HCT116 (cell line): ENCODE measurements at regions not wholly inside any gene's neighbourhood (a gene's known extent, or its start where the extent isn't known, plus 50 kb on each side); places are given as distances from the start of the nearest gene placed in this dataset.

ENCODE experiments used
- ATAC-seq: fragments of 200-7000 bp; cut with Tn5 transposase; 2 replicates; pipeline ENCODE4 v1.9.1; 2020; ENCODE audit warnings: mild to moderate bottlenecking, moderate library complexity
- BruUV-seq: library from RNA; stranded (reverse); fragments of 400-500 nt; replicated peaks from 2 replicates; lab custom pipeline; 2021; lab: Mats Ljungman, UMichigan
- CTCF ChIA-PET: fragments of 300-600 bp; sonication (Branson Sonifier 250); formaldehyde crosslinking; loops from one replicate; lab custom pipeline; 2021; ENCODE audit warnings: antibody characterized with exemption; lab: Charles Lee
- POLR2A ChIA-PET: fragments of 300-600, 350-600 bp; sonication (Branson Sonifier 250); formaldehyde crosslinking; loops from one replicate; lab custom pipeline; 2021; ENCODE audit warnings: antibody characterized with exemption; lab: Charles Lee
- RAD21 ChIA-PET, 2 experiments: fragments of 300-600 bp; sonication (Branson Sonifier 250); formaldehyde crosslinking; loops; one replicate each; lab custom pipeline; 2023; ENCODE audit warnings: low total read pairs in 2 of 2; ENCODE audit not compliant: uncharacterized antibody in 2 of 2, unreplicated experiment in 2 of 2, low non-redundant PET in 1 of 2; lab: Charles Lee
- DNase-seq: peaks from one replicate; pipeline ENCODE4 v3.0.0-alpha.2; 2010; ENCODE audit warnings: low read depth, low spot score
- H2AFZ ChIP-seq: fragments of 200-600 bp; shearing (Covaris generic), sonication (generic); 2 replicates; pipeline ENCODE4 v1.6.1; 2017; ENCODE audit warnings: low read depth, mixed run types, mixed read lengths, antibody characterized with exemption, low read length; ENCODE audit not compliant: poor library complexity, severe bottlenecking
- H3K27ac ChIP-seq: 2 replicates; pipeline ENCODE4 v1.5.1; 2012; ENCODE audit warnings: low read depth, low read length
- H3K27me3 ChIP-seq: fragments of 200-600 bp; sonication (generic); 2 replicates; pipeline ENCODE4 v1.6.1; 2016; ENCODE audit warnings: mixed run types, low read length, mixed read lengths; ENCODE audit not compliant: insufficient read depth
- H3K36me3 ChIP-seq, 2 experiments: fragments of 200-500 bp in 1 of 2; fragments of 200-600 bp in 1 of 2; sonication (Bioruptor generic) in 1 of 2; sonication (generic) in 1 of 2; 2 replicates each; pipeline versions ENCODE4 v1.5.1 to v1.6.1; 2014 to 2016; ENCODE audit warnings: low read length in 2 of 2, inconsistent platforms in 1 of 2, mixed read lengths in 1 of 2, mixed run types in 1 of 2; ENCODE audit not compliant: insufficient read depth in 2 of 2, control insufficient read depth in 1 of 2
- H3K4me1 ChIP-seq, 2 experiments: fragments of 200-600 bp in 1 of 2; sonication (generic) in 1 of 2; 2 replicates each; pipeline versions ENCODE4 v1.5.1 to v1.6.1; 2012 to 2017; ENCODE audit warnings: low read length in 2 of 2, inconsistent platforms in 1 of 2, mild to moderate bottlenecking in 1 of 2, mixed read lengths in 1 of 2, mixed run types in 1 of 2, moderate library complexity in 1 of 2; ENCODE audit not compliant: insufficient read depth in 2 of 2, control insufficient read depth in 1 of 2
- H3K4me2 ChIP-seq: fragments of 200-600 bp; sonication (generic); 2 replicates; pipeline ENCODE4 v1.6.1; 2017; ENCODE audit warnings: mixed run types, low read length, mixed read lengths
- H3K4me3 ChIP-seq, 2 experiments: fragments of 200-600 bp in 1 of 2; sonication (generic) in 1 of 2; replicated peaks in 1 of 2; 2 replicates each; pipeline ENCODE4 v1.5.1; 2011 to 2016; ENCODE audit warnings: low read length in 2 of 2, control low read depth in 1 of 2, low read depth in 1 of 2, mild to moderate bottlenecking in 1 of 2, mixed read lengths in 1 of 2, mixed run types in 1 of 2
- H3K79me2 ChIP-seq: fragments of 200-600 bp; sonication (generic); 2 replicates; pipeline ENCODE4 v1.6.1; 2017; ENCODE audit warnings: mild to moderate bottlenecking, mixed run types, low read length, moderate library complexity, mixed read lengths; ENCODE audit not compliant: insufficient read depth
- H3K9ac ChIP-seq: fragments of 200-600 bp; sonication (generic); 2 replicates; pipeline ENCODE4 v1.6.1; 2016; ENCODE audit warnings: low read length, mixed read lengths
- H3K9me2 ChIP-seq: fragments of 200-600 bp; sonication (generic), shearing (Covaris generic); 2 replicates; pipeline ENCODE4 v1.6.1; 2017; ENCODE audit warnings: mixed run types, mild to moderate bottlenecking, moderate library complexity; ENCODE audit not compliant: insufficient read depth
- H3K9me3 ChIP-seq, 2 experiments: fragments of 200-500 bp in 1 of 2; fragments of 200-600 bp in 1 of 2; sonication (Bioruptor generic) in 1 of 2; sonication (generic) in 1 of 2; 2 replicates each; pipeline ENCODE4 v1.6.1; 2014 to 2017; ENCODE audit warnings: low read length in 2 of 2, mixed read lengths in 2 of 2, inconsistent platforms in 1 of 2, low read depth in 1 of 2, mild to moderate bottlenecking in 1 of 2, mixed run types in 1 of 2, moderate library complexity in 1 of 2; ENCODE audit not compliant: control insufficient read depth in 1 of 2, insufficient read depth in 1 of 2
- H4K20me1 ChIP-seq: fragments of 200-600 bp; sonication (generic), shearing (Covaris generic); 2 replicates; pipeline ENCODE4 v1.6.1; 2017; ENCODE audit warnings: mixed run types, mild to moderate bottlenecking, moderate library complexity; ENCODE audit not compliant: insufficient read depth
- ATF3 ChIP-seq: IDR thresholded peaks from 2 replicates; pipeline ENCODE4 v1.6.1; 2012
- CEBPB ChIP-seq: IDR thresholded peaks from 2 replicates; pipeline ENCODE4 v1.6.1; 2012; ENCODE audit warnings: low read depth
- CTCF ChIP-seq, 3 experiments: fragments of 200-600 bp in 1 of 3; sonication (generic) in 1 of 3; IDR thresholded peaks in 2 of 3; conservative IDR thresholded peaks in 1 of 3; 2 replicates each; pipeline ENCODE4 v1.5.1; 2012 to 2017; ENCODE audit warnings: low read depth in 2 of 3, low read length in 2 of 3, antibody characterized with exemption in 1 of 3, borderline replicate concordance in 1 of 3, control low read depth in 1 of 3, mild to moderate bottlenecking in 1 of 3, mixed read lengths in 1 of 3, mixed run types in 1 of 3, moderate library complexity in 1 of 3; ENCODE audit not compliant: insufficient read depth in 1 of 3
- ELF1 ChIP-seq: IDR thresholded peaks from 2 replicates; pipeline ENCODE4 v1.6.1; 2012; ENCODE audit warnings: low read depth, borderline replicate concordance
- EZH2 ChIP-seq: fragments of 200-600 bp; sonication (generic); IDR thresholded peaks from 2 replicates; pipeline ENCODE4 v1.6.1; 2017; ENCODE audit warnings: antibody characterized with exemption, mixed run types
- EZH2phosphoT487 ChIP-seq: fragments of 200-600 bp; IDR thresholded peaks from 2 replicates; pipeline ENCODE4 v1.6.1; 2018; ENCODE audit warnings: antibody characterized with exemption, borderline replicate concordance
- FOSL1 ChIP-seq: IDR thresholded peaks from 2 replicates; pipeline ENCODE4 v1.6.1; 2012; ENCODE audit warnings: low read depth
- MAX ChIP-seq: IDR thresholded peaks from 2 replicates; pipeline ENCODE4 v1.6.1; 2012
- POLR2A ChIP-seq: IDR thresholded peaks from 2 replicates; pipeline ENCODE4 v1.7.0; 2011; ENCODE audit warnings: borderline replicate concordance; ENCODE audit not compliant: insufficient read depth, insufficient read length; ENCODE audit errors: extremely low read depth
- RAD21 ChIP-seq: IDR thresholded peaks from 2 replicates; pipeline ENCODE4 v1.6.1; 2012; ENCODE audit warnings: low read depth, mild to moderate bottlenecking
- SRF ChIP-seq: IDR thresholded peaks from 2 replicates; pipeline ENCODE4 v1.6.1; 2012; ENCODE audit warnings: low read depth
- YY1 ChIP-seq: IDR thresholded peaks from 2 replicates; pipeline ENCODE4 v1.6.1; 2011; ENCODE audit warnings: low read length, low read depth, moderate library complexity, mild to moderate bottlenecking; ENCODE audit not compliant: insufficient replicate concordance; ENCODE audit errors: extremely low read depth
- ZFX ChIP-seq: fragments of 450-650 bp; IDR thresholded peaks from 2 replicates; pipeline ENCODE4 v1.6.1; 2017
- ZNF274 ChIP-seq: fragments of 200-500 bp; sonication (Bioruptor generic); IDR thresholded peaks from 2 replicates; pipeline ENCODE4 v1.6.1; 2014; ENCODE audit warnings: mild to moderate bottlenecking, low read depth, low read length, inconsistent platforms
- intact Hi-C: fragments of 100-400 bp; cut with micrococcal nuclease; formaldehyde crosslinking; loops from 2 replicates; pipeline ENCODE4 v1.10.0; 2022

GRCh38 chrX:104324461-104325212 lies 69.9 kb upstream of the ESX1 start:
- ATAC-seq, result no peak
- Histone ChIP-seq H3K4me2 (peak overlapping the region; percentile 19; the same call in 1 of the 2 replicates), H3K4me3 (no peak overlapping the region), H3K4me1 (peaks cover 0 to 18% of the 10 kb centered on the region in 2 experiments; a peak in 1 of 4 replicates), H3K27ac (no peak overlapping the region), H3K9ac (no peak overlapping the region), H3K79me2 (no peaks in the 10 kb centered on the region), H3K9me3 (no peaks in the 10 kb centered on the region), H4K20me1 (no peaks in the 10 kb centered on the region), H2AFZ (no peak overlapping the region), H3K9me2 (no peaks in the 10 kb centered on the region), H3K36me3 (no peaks in the 10 kb centered on the region), H3K27me3 (no peaks in the 10 kb centered on the region)
- no TSS peak for BruUV-seq
- DNase-seq, result no peak
- POLR2A ChIA-PET, result no interaction called here
- TF ChIP-seq YY1 (no peak), ATF3 (no peak), EZH2 (no peak), EZH2phosphoT487 (no peak), ZNF274 (no peak), CTCF (IDR thresholded peaks at IDR 0.05 in 2 of 3, conservative IDR thresholded peaks at IDR 0.05 in 1 of 3; ENCODE audit: borderline replicate concordance in 1 of 3, insufficient read depth in 1 of 3, low read depth in 2 of 3, low read length in 2 of 3) (no peak), ZFX (no peak), FOSL1 (no peak), RAD21 (no peak), ELF1 (no peak), CEBPB (no peak), POLR2A (no peak), SRF (no peak), MAX (no peak)
- CTCF ChIA-PET, result no interaction called here
- RAD21 ChIA-PET, result no interaction called here
- intact Hi-C loops, result no loop called here
